HCT116 (cell line): ENCODE measurements at regions not wholly inside any gene's neighbourhood (a gene's known extent, or its start where the extent isn't known, plus 50 kb on each side); places are given as distances from the start of the nearest gene placed in this dataset.

Experiments
- ATAC-seq: fragments of 200-7000 bp; cut with Tn5 transposase; 2 replicates; pipeline ENCODE4 v1.9.1; 2020; ENCODE audit warnings: mild to moderate bottlenecking, moderate library complexity
- BruUV-seq: library from RNA; stranded (reverse); fragments of 400-500 nt; replicated peaks from 2 replicates; lab custom pipeline; 2021; lab: Mats Ljungman, UMichigan
- CTCF ChIA-PET: fragments of 300-600 bp; sonication (Branson Sonifier 250); formaldehyde crosslinking; loops from one replicate; lab custom pipeline; 2021; ENCODE audit warnings: antibody characterized with exemption; lab: Charles Lee
- POLR2A ChIA-PET: fragments of 300-600, 350-600 bp; sonication (Branson Sonifier 250); formaldehyde crosslinking; loops from one replicate; lab custom pipeline; 2021; ENCODE audit warnings: antibody characterized with exemption; lab: Charles Lee
- RAD21 ChIA-PET, 2 experiments: fragments of 300-600 bp; sonication (Branson Sonifier 250); formaldehyde crosslinking; loops; one replicate each; lab custom pipeline; 2023; ENCODE audit warnings: low total read pairs in 2 of 2; ENCODE audit not compliant: uncharacterized antibody in 2 of 2, unreplicated experiment in 2 of 2, low non-redundant PET in 1 of 2; lab: Charles Lee
- DNase-seq: peaks from one replicate; pipeline ENCODE4 v3.0.0-alpha.2; 2010; ENCODE audit warnings: low read depth, low spot score
- H2AFZ ChIP-seq: fragments of 200-600 bp; shearing (Covaris generic), sonication (generic); 2 replicates; pipeline ENCODE4 v1.6.1; 2017; ENCODE audit warnings: low read depth, mixed run types, mixed read lengths, antibody characterized with exemption, low read length; ENCODE audit not compliant: poor library complexity, severe bottlenecking
- H3K27ac ChIP-seq: 2 replicates; pipeline ENCODE4 v1.5.1; 2012; ENCODE audit warnings: low read depth, low read length
- H3K27me3 ChIP-seq: fragments of 200-600 bp; sonication (generic); 2 replicates; pipeline ENCODE4 v1.6.1; 2016; ENCODE audit warnings: mixed run types, low read length, mixed read lengths; ENCODE audit not compliant: insufficient read depth
- H3K36me3 ChIP-seq, 2 experiments: fragments of 200-500 bp in 1 of 2; fragments of 200-600 bp in 1 of 2; sonication (Bioruptor generic) in 1 of 2; sonication (generic) in 1 of 2; 2 replicates each; pipeline versions ENCODE4 v1.5.1 to v1.6.1; 2014 to 2016; ENCODE audit warnings: low read length in 2 of 2, inconsistent platforms in 1 of 2, mixed read lengths in 1 of 2, mixed run types in 1 of 2; ENCODE audit not compliant: insufficient read depth in 2 of 2, control insufficient read depth in 1 of 2
- H3K4me1 ChIP-seq, 2 experiments: fragments of 200-600 bp in 1 of 2; sonication (generic) in 1 of 2; 2 replicates each; pipeline versions ENCODE4 v1.5.1 to v1.6.1; 2012 to 2017; ENCODE audit warnings: low read length in 2 of 2, inconsistent platforms in 1 of 2, mild to moderate bottlenecking in 1 of 2, mixed read lengths in 1 of 2, mixed run types in 1 of 2, moderate library complexity in 1 of 2; ENCODE audit not compliant: insufficient read depth in 2 of 2, control insufficient read depth in 1 of 2
- H3K4me2 ChIP-seq: fragments of 200-600 bp; sonication (generic); 2 replicates; pipeline ENCODE4 v1.6.1; 2017; ENCODE audit warnings: mixed run types, low read length, mixed read lengths
- H3K4me3 ChIP-seq, 2 experiments: fragments of 200-600 bp in 1 of 2; sonication (generic) in 1 of 2; replicated peaks in 1 of 2; 2 replicates each; pipeline ENCODE4 v1.5.1; 2011 to 2016; ENCODE audit warnings: low read length in 2 of 2, control low read depth in 1 of 2, low read depth in 1 of 2, mild to moderate bottlenecking in 1 of 2, mixed read lengths in 1 of 2, mixed run types in 1 of 2
- H3K79me2 ChIP-seq: fragments of 200-600 bp; sonication (generic); 2 replicates; pipeline ENCODE4 v1.6.1; 2017; ENCODE audit warnings: mild to moderate bottlenecking, mixed run types, low read length, moderate library complexity, mixed read lengths; ENCODE audit not compliant: insufficient read depth
- H3K9ac ChIP-seq: fragments of 200-600 bp; sonication (generic); 2 replicates; pipeline ENCODE4 v1.6.1; 2016; ENCODE audit warnings: low read length, mixed read lengths
- H3K9me2 ChIP-seq: fragments of 200-600 bp; sonication (generic), shearing (Covaris generic); 2 replicates; pipeline ENCODE4 v1.6.1; 2017; ENCODE audit warnings: mixed run types, mild to moderate bottlenecking, moderate library complexity; ENCODE audit not compliant: insufficient read depth
- H3K9me3 ChIP-seq, 2 experiments: fragments of 200-500 bp in 1 of 2; fragments of 200-600 bp in 1 of 2; sonication (Bioruptor generic) in 1 of 2; sonication (generic) in 1 of 2; 2 replicates each; pipeline ENCODE4 v1.6.1; 2014 to 2017; ENCODE audit warnings: low read length in 2 of 2, mixed read lengths in 2 of 2, inconsistent platforms in 1 of 2, low read depth in 1 of 2, mild to moderate bottlenecking in 1 of 2, mixed run types in 1 of 2, moderate library complexity in 1 of 2; ENCODE audit not compliant: control insufficient read depth in 1 of 2, insufficient read depth in 1 of 2
- H4K20me1 ChIP-seq: fragments of 200-600 bp; sonication (generic), shearing (Covaris generic); 2 replicates; pipeline ENCODE4 v1.6.1; 2017; ENCODE audit warnings: mixed run types, mild to moderate bottlenecking, moderate library complexity; ENCODE audit not compliant: insufficient read depth
- CEBPB ChIP-seq: IDR thresholded peaks from 2 replicates; pipeline ENCODE4 v1.6.1; 2012; ENCODE audit warnings: low read depth
- EGR1 ChIP-seq: IDR thresholded peaks from 2 replicates; pipeline ENCODE4 v1.6.1; 2012; ENCODE audit warnings: low read depth
- EZH2 ChIP-seq: fragments of 200-600 bp; sonication (generic); IDR thresholded peaks from 2 replicates; pipeline ENCODE4 v1.6.1; 2017; ENCODE audit warnings: antibody characterized with exemption, mixed run types
- EZH2phosphoT487 ChIP-seq: fragments of 200-600 bp; IDR thresholded peaks from 2 replicates; pipeline ENCODE4 v1.6.1; 2018; ENCODE audit warnings: antibody characterized with exemption, borderline replicate concordance
- POLR2A ChIP-seq: IDR thresholded peaks from 2 replicates; pipeline ENCODE4 v1.7.0; 2011; ENCODE audit warnings: borderline replicate concordance; ENCODE audit not compliant: insufficient read depth, insufficient read length; ENCODE audit errors: extremely low read depth
- POLR2AphosphoS5 ChIP-seq: IDR thresholded peaks from 2 replicates; pipeline ENCODE4 v1.6.1; 2011; ENCODE audit warnings: mild to moderate bottlenecking, low read depth, low read length, moderate library complexity
- RAD21 ChIP-seq: IDR thresholded peaks from 2 replicates; pipeline ENCODE4 v1.6.1; 2012; ENCODE audit warnings: low read depth, mild to moderate bottlenecking
- SIN3A ChIP-seq: IDR thresholded peaks from 2 replicates; pipeline ENCODE4 v1.6.1; 2012; ENCODE audit warnings: low read depth
- SP1 ChIP-seq: IDR thresholded peaks from 2 replicates; pipeline ENCODE4 v1.6.1; 2012; ENCODE audit warnings: low read depth
- SRF ChIP-seq: IDR thresholded peaks from 2 replicates; pipeline ENCODE4 v1.6.1; 2012; ENCODE audit warnings: low read depth
- TCF7L2 ChIP-seq: IDR thresholded peaks from 2 replicates; pipeline ENCODE4 v1.7.0; 2011; ENCODE audit warnings: borderline replicate concordance, inconsistent platforms; ENCODE audit not compliant: insufficient read depth, insufficient read length; ENCODE audit errors: extremely low read depth
- YY1 ChIP-seq: IDR thresholded peaks from 2 replicates; pipeline ENCODE4 v1.6.1; 2011; ENCODE audit warnings: low read length, low read depth, moderate library complexity, mild to moderate bottlenecking; ENCODE audit not compliant: insufficient replicate concordance; ENCODE audit errors: extremely low read depth
- ZNF274 ChIP-seq: fragments of 200-500 bp; sonication (Bioruptor generic); IDR thresholded peaks from 2 replicates; pipeline ENCODE4 v1.6.1; 2014; ENCODE audit warnings: mild to moderate bottlenecking, low read depth, low read length, inconsistent platforms
- intact Hi-C: fragments of 100-400 bp; cut with micrococcal nuclease; formaldehyde crosslinking; loops from 2 replicates; pipeline ENCODE4 v1.10.0; 2022
- TF ChIP-seq, protein P1 (sequence below): IDR thresholded peaks from 2 replicates; pipeline ENCODE4 v1.6.1; 2012

DNA sequence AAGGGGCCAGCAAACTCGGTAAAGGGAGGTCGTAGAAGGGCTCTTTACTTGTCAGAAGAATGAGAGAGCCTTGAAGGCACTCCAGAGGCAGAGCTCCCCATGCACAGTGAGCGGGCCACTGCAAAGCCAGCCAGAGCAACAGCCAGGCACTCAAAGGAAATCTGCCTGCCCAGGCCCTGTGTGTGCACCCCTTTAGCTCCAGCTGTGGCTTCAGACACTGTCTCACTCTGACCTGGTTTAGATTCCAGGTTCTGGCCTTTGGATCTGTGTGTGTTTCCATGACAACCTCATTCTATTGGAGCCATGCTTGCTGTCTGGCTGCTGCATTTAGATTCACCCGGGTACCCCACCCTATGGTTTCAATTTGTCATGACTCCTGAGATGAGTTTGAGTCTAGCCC lies 170.3 kb downstream of the CAPZA3 start:
- Histone ChIP-seq H4K20me1 (no peaks in the 10 kb centered on the region), H3K4me2 (no peak overlapping the region), H3K4me3 (no peak overlapping the region), H3K4me1 (no peaks in the 10 kb centered on the region), H3K79me2 (no peaks in the 10 kb centered on the region), H3K9ac (no peak overlapping the region), H3K27ac (no peak overlapping the region)
- no peak for ATAC-seq
- POLR2A ChIA-PET, result no interaction called here
- RAD21 ChIA-PET, result no interaction called here
- no TSS peak for BruUV-seq
- no peak for TF ChIP-seq SRF
- TF ChIP-seq POLR2A, result no peak
- no peak for TF ChIP-seq EZH2phosphoT487
- TF ChIP-seq TCF7L2, result no peak
- TF ChIP-seq RAD21, result no peak
- no peak for TF ChIP-seq EZH2
- no peak for TF ChIP-seq ZNF274
- TF ChIP-seq EGR1, result no peak
- TF ChIP-seq SIN3A, result no peak
- no peak for TF ChIP-seq POLR2AphosphoS5
- TF ChIP-seq, protein P1, sequence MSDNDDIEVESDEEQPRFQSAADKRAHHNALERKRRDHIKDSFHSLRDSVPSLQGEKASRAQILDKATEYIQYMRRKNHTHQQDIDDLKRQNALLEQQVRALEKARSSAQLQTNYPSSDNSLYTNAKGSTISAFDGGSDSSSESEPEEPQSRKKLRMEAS, result no peak
- no peak for TF ChIP-seq CEBPB
- TF ChIP-seq, all 23 proteins: peak for 0
- Histone ChIP-seq H3K9me3 (no peaks in the 10 kb centered on the region), H3K36me3 (no peaks in the 10 kb centered on the region), H3K27me3 (no peaks in the 10 kb centered on the region), H2AFZ (no peak overlapping the region), H3K9me2 (no peaks in the 10 kb centered on the region)
- intact Hi-C loops, result no loop called here
- DNase-seq, result no peak
- CTCF ChIA-PET, result no interaction called here

- no TSS peak for BruUV-seq
These were observed 182.1 kb downstream of the CAPZA3 start for GRCh38 chr12:18919871-18920511.

More at GRCh38 chr12:18919871-18920511, 182.1 kb downstream of the CAPZA3 start:
- intact Hi-C loops, result no loop called here
- DNase-seq (no peak), ATAC-seq (no peak)
- H3K9me2 ChIP-seq, result no peaks in the 10 kb centered on the region
- H4K20me1 ChIP-seq, result no peaks in the 10 kb centered on the region
- TF ChIP-seq SRF, result no peak
- TF ChIP-seq EZH2phosphoT487, result no peak
- TF ChIP-seq YY1, result no peak
- TF ChIP-seq, protein P1, result no peak
- no peak for TF ChIP-seq SP1
- TF ChIP-seq ZNF274, result no peak
- H3K9ac ChIP-seq, result no peak overlapping the region
- H3K9me3 ChIP-seq, result no peaks in the 10 kb centered on the region
- no peak overlapping the region for H2AFZ ChIP-seq
- no peaks in the 10 kb centered on the region for H3K79me2 ChIP-seq
- H3K4me1 ChIP-seq, result no peaks in the 10 kb centered on the region
- H3K36me3 ChIP-seq, result no peaks in the 10 kb centered on the region
- H3K4me2 ChIP-seq, result no peak overlapping the region
- no peaks in the 10 kb centered on the region for H3K27me3 ChIP-seq
- ChIA-PET CTCF (no interaction called here), POLR2A (no interaction called here), RAD21 (no interaction called here)
- no peak overlapping the region for H3K4me3 ChIP-seq
- H3K27ac ChIP-seq, result no peak overlapping the region
